Upper lobe of right lung (tissue), 1 donor: ENCODE measurements at regions not wholly inside any gene's neighbourhood (a gene's known extent, or its start where the extent isn't known, plus 50 kb on each side); places are given as distances from the start of the nearest gene placed in this dataset.
"Not testable (repeated sequence)": the region's sequence is repeated elsewhere in the genome, so short reads cannot be mapped to it uniquely, and the experiment has no call there.

Experiments
- ATAC-seq: fragments of 200-7000 bp; cut with Tn5 transposase; one replicate; pipeline ENCODE4 v1.9.1; 2020; ENCODE audit warnings: mild to moderate bottlenecking, moderate library complexity
- DNase-seq: peaks from one replicate; pipeline ENCODE4 v3.0.0-alpha.2; 2020
- H3K27ac ChIP-seq: fragments of 200-600 bp; one replicate; pipeline ENCODE4 v1.8.0; 2022
- H3K27me3 ChIP-seq: fragments of 200-600 bp; one replicate; pipeline ENCODE4 v1.8.0; 2022; ENCODE audit warnings: mild to moderate bottlenecking
- H3K36me3 ChIP-seq: fragments of 200-600 bp; one replicate; pipeline ENCODE4 v1.8.0; 2022
- H3K4me1 ChIP-seq: fragments of 200-600 bp; one replicate; pipeline ENCODE4 v1.8.0; 2022
- H3K4me3 ChIP-seq: fragments of 200-600 bp; one replicate; pipeline ENCODE4 v1.8.0; 2022; ENCODE audit warnings: mild to moderate bottlenecking
- H3K9me3 ChIP-seq: fragments of 200-600 bp; one replicate; pipeline ENCODE4 v1.8.0; 2022
- intact Hi-C: fragments of 100-400 bp; cut with DNase I; formaldehyde crosslinking; loops from one replicate; pipeline ENCODE4 v1.11.0; 2022
- TF ChIP-seq, protein P1 (sequence below): fragments of 200-600 bp; IDR thresholded peaks from one replicate; pipeline ENCODE4 v1.8.0; 2022; ENCODE audit warnings: antibody characterized with exemption
- donor health status: DM: no; HTN: yes; CAD: no; lungs with severe emphysema.

DNA sequence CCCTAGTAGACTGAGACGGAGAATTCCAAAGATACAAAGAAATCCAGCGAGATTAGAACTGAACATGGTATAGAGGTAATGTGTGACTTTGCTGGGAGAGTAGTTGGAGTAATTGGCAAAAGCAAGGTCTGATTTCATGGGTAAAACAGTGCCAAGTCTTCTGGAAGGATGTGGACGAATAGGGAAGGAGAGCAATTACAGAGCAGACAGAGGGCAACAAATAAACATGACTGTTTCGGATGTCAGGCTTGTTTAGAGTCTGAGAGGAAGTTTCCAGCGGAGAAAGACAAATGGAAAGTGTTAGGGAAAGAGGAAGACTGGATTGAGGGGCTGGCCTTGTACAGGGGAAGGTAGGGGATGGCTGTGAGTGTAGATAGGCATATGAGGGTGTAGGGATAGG lies 190.4 kb upstream of the ADRA1D start:
- H3K9me3 ChIP-seq, result no peaks in the 10 kb centered on the region
- H3K27me3 ChIP-seq, result peaks cover 4% of the 10 kb centered on the region
- DNase-seq (no peak), ATAC-seq (no peak)
- no peaks in the 10 kb centered on the region for H3K4me1 ChIP-seq
- H3K27ac ChIP-seq, result no peak overlapping the region
- H3K4me3 ChIP-seq, result no peak overlapping the region
- TF ChIP-seq, protein P1, sequence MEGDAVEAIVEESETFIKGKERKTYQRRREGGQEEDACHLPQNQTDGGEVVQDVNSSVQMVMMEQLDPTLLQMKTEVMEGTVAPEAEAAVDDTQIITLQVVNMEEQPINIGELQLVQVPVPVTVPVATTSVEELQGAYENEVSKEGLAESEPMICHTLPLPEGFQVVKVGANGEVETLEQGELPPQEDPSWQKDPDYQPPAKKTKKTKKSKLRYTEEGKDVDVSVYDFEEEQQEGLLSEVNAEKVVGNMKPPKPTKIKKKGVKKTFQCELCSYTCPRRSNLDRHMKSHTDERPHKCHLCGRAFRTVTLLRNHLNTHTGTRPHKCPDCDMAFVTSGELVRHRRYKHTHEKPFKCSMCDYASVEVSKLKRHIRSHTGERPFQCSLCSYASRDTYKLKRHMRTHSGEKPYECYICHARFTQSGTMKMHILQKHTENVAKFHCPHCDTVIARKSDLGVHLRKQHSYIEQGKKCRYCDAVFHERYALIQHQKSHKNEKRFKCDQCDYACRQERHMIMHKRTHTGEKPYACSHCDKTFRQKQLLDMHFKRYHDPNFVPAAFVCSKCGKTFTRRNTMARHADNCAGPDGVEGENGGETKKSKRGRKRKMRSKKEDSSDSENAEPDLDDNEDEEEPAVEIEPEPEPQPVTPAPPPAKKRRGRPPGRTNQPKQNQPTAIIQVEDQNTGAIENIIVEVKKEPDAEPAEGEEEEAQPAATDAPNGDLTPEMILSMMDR, result no peak
- intact Hi-C loops, result no loop called here
- no peaks in the 10 kb centered on the region for H3K36me3 ChIP-seq

- TF ChIP-seq, protein P1, result no peak
Measured at GRCh38 chr20:4437131-4437530, 188.0 kb upstream of the ADRA1D start.

DNA sequence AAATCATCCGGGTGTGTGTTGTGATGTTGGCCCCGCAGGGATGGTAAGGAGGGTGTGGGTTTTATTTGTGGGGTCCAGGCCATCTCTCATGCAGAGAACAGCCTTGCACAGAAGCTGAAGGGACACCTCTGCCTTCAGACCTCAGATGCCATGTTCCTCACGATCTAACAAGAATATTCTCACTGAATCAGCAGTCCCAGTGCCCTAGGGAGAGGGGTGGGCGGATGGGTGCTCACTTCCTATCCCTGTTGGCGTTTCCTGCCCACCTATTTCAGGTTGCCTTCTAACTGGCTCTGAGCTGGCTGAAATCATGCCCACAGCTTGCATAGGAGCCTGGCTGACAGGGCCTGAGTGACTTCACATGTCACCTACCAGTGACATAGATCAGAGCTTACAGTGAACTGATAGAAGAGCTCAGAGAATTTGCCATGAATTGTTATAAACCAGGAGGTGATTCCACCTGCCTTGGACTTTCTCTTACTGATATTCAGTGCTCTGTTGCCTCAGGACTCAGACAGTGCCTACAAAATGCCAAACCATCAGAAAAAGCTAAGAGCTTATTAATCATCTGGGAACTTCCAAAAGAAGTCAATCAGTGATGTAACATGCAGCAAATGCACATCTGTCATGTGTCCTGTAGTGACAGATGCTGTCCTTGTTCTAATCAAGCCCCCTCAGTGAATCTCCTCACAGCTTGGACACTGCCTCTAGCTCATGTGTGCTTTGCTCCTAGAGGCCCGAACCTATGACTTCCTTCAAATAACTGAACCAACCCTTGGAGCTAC lies 186.8 kb upstream of the ADRA1D start:
- no peaks in the 10 kb centered on the region for H3K36me3 ChIP-seq
- H3K4me1 ChIP-seq, result no peaks in the 10 kb centered on the region
- ATAC-seq (no peak), DNase-seq (no peak)
- peaks cover 4% of the 10 kb centered on the region for H3K27me3 ChIP-seq
- H3K4me3 ChIP-seq, result no peak overlapping the region
- intact Hi-C loops, result no loop called here
- TF ChIP-seq, protein P1, result no peak
- H3K27ac ChIP-seq, result no peak overlapping the region
- no peaks in the 10 kb centered on the region for H3K9me3 ChIP-seq

More at GRCh38 chr20:4437131-4437530, 188.0 kb upstream of the ADRA1D start:
- intact Hi-C loops, result no loop called here
- H3K27me3 ChIP-seq, result peaks cover 4% of the 10 kb centered on the region
- H3K9me3 ChIP-seq, result no peaks in the 10 kb centered on the region
- no peak overlapping the region for H3K4me3 ChIP-seq
- no peak for DNase-seq
- H3K36me3 ChIP-seq, result no peaks in the 10 kb centered on the region
- no peak for ATAC-seq
- no peak overlapping the region for H3K27ac ChIP-seq
- no peaks in the 10 kb centered on the region for H3K4me1 ChIP-seq

DNA sequence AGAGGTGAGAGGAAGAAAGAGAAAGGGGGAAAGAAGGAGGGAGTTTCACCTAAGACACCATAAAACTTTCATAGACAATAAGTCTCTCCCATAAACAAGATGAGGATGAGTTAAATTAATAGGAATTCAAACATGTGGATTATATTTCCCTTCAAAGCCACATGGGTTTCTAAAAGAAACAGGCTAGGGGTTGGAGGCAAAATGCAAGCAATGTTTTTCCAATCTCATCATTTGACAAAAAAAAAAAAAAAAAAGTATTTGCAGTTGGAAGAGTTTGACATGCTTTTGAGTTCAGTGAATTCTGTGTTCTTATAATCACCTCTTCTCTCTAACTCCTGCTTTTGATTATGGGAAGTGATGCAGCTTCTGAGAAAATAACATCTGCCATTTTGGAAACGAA lies 186.1 kb upstream of the ADRA1D start:
- intact Hi-C loops, result no loop called here
- H3K27me3 ChIP-seq, result peaks cover 4% of the 10 kb centered on the region
- no peak overlapping the region for H3K4me3 ChIP-seq
- TF ChIP-seq, protein P1, result no peak
- no peaks in the 10 kb centered on the region for H3K9me3 ChIP-seq
- no peaks in the 10 kb centered on the region for H3K36me3 ChIP-seq
- no peak for DNase-seq
- H3K4me1 ChIP-seq, result no peaks in the 10 kb centered on the region
- ATAC-seq, result no peak
- H3K27ac ChIP-seq, result no peak overlapping the region

GRCh38 chr20:4434681-4435080 lies 185.6 kb upstream of the ADRA1D start:
- TF ChIP-seq, protein P1, result no peak
- DNase-seq (no peak), ATAC-seq (no peak)

DNA sequence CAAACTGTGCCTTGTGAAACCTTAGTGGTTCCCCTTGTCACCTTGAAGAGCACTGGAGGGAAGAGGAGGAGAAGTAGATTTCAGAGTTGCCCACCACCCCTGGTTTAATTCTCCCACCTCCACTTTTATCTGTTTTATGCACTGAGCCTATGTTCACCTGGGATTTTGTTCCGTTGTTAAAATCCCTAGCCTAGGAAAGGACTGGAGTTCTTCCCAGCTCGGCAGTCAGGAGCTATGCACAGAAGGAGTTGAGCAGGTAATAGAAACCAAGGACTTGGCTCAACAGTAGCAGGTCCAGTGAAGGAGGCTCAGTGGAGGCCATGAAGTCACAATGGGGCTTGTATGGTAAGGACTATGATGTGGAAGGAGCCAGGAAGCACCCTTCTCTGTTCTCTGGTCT lies 182.4 kb upstream of the ADRA1D start:
- Histone ChIP-seq H3K27me3 (no peaks in the 10 kb centered on the region), H3K27ac (no peak overlapping the region), H3K4me1 (no peaks in the 10 kb centered on the region), H3K9me3 (no peaks in the 10 kb centered on the region), H3K4me3 (no peak overlapping the region), H3K36me3 (no peaks in the 10 kb centered on the region)
- TF ChIP-seq, protein P1, result no peak
- intact Hi-C loops, result no loop called here
- DNase-seq, result no peak
- no peak for ATAC-seq

More at GRCh38 chr20:4434681-4435080, 185.6 kb upstream of the ADRA1D start:
- H3K27me3 ChIP-seq, result peaks cover 4% of the 10 kb centered on the region
- H3K36me3 ChIP-seq, result no peaks in the 10 kb centered on the region
- no peak overlapping the region for H3K4me3 ChIP-seq
- intact Hi-C loops, result no loop called here
- H3K27ac ChIP-seq, result no peak overlapping the region
- H3K9me3 ChIP-seq, result no peaks in the 10 kb centered on the region
- no peaks in the 10 kb centered on the region for H3K4me1 ChIP-seq

- DNase-seq, H3K4me3 ChIP-seq, H3K27me3 ChIP-seq, H3K36me3 ChIP-seq, intact Hi-C loops, ATAC-seq, H3K27ac ChIP-seq, H3K4me1 ChIP-seq, H3K9me3 ChIP-seq: not testable (repeated sequence)
Measured at GRCh38 chr20:4430826-4431225, 181.7 kb upstream of the ADRA1D start.
